Thyroid gland (tissue), 4 donors: ENCODE measurements at regions not wholly inside any gene's neighbourhood (a gene's known extent, or its start where the extent isn't known, plus 50 kb on each side); places are given as distances from the start of the nearest gene placed in this dataset.

Source experiments
- DNase-seq, 2 donors: peaks; one replicate each; pipeline ENCODE4 v3.0.0-alpha.2; 2019
- H3K27ac ChIP-seq, 3 donors: fragments of 200-600 bp; sonication (generic); 1 replicate in 2 of 3; 2 replicates in 1 of 3; pipeline ENCODE4 v1.5.1; 2016 to 2019; ENCODE audit warnings: mild to moderate bottlenecking in 1 of 3, moderate library complexity in 1 of 3
- H3K27me3 ChIP-seq: fragments of 200-600 bp; sonication (generic); one replicate; pipeline ENCODE4 v1.5.1; 2019
- H3K36me3 ChIP-seq, 2 donors: fragments of 200-600 bp; sonication (generic); one replicate each; pipeline ENCODE4 v1.5.1; 2016 to 2019
- H3K4me1 ChIP-seq, 2 donors: fragments of 200-600 bp; sonication (generic); one replicate each; pipeline ENCODE4 v1.5.1; 2017 to 2019
- H3K4me3 ChIP-seq, 3 donors: fragments of 200-600 bp; sonication (generic); replicated peaks in 1 of 3; 1 replicate in 2 of 3; 2 replicates in 1 of 3; pipeline ENCODE4 v1.5.1; 2016; ENCODE audit warnings: mild to moderate bottlenecking in 1 of 3
- H3K9me3 ChIP-seq: fragments of 200-600 bp; sonication (generic); one replicate; pipeline ENCODE4 v1.5.1; 2017
- CTCF ChIP-seq, 6 experiments: fragments of 200-600 bp in 3 of 6; fragments of 450-650 bp in 3 of 6; sonication (generic) in 3 of 6; IDR thresholded peaks; one replicate each; pipeline ENCODE4 v1.5.1; 2016 to 2019; ENCODE audit warnings: antibody characterized with exemption in 6 of 6, mild to moderate bottlenecking in 2 of 6, inconsistent platforms in 1 of 6, moderate library complexity in 1 of 6
- POLR2A ChIP-seq, 2 donors: fragments of 450-650 bp; IDR thresholded peaks; one replicate each; pipeline ENCODE4 v1.6.1; 2017; ENCODE audit warnings: antibody characterized with exemption in 2 of 2, mild to moderate bottlenecking in 2 of 2, moderate library complexity in 1 of 2
- WGBS, 2 donors: methylation state at CpG; one replicate each; pipeline ENCODE4 v1.1.5; 2017; 5-methylcytosine and 5-hydroxymethylcytosine counted together
- intact Hi-C: fragments of 100-400 bp; cut with DNase I; formaldehyde crosslinking; loops from one replicate; pipeline ENCODE4 v1.15.1; 2023

GRCh38 chr16:35691057-35691456, 2231.6 kb downstream of the TP53TG3F start:
- no peak overlapping the region for H3K4me3 ChIP-seq
- no peaks in the 10 kb centered on the region for H3K9me3 ChIP-seq
- H3K36me3 ChIP-seq = no peaks in the 10 kb centered on the region
- intact Hi-C loops = no loop called here
- TF ChIP-seq CTCF (IDR thresholded peaks at IDR 0.05) = no peak
- no peak for DNase-seq
- no peak overlapping the region for H3K27ac ChIP-seq
- H3K27me3 ChIP-seq = no peaks in the 10 kb centered on the region
- 51 to 53% methylated on average over 5 of the region's 5 CpGs for WGBS, 2 donors
- H3K4me1 ChIP-seq = no peaks in the 10 kb centered on the region

- intact Hi-C loops = no loop called here
- H3K9me3 ChIP-seq = no peaks in the 10 kb centered on the region
- H3K4me1 ChIP-seq = no peaks in the 10 kb centered on the region
- DNase-seq = no peak
- H3K27me3 ChIP-seq = no peaks in the 10 kb centered on the region
- TF ChIP-seq CTCF (IDR thresholded peaks at IDR 0.05) = no peak
- TF ChIP-seq POLR2A (IDR thresholded peaks at IDR 0.05) = no peak
- 50 to 73% methylated on average over 1 to 3 of the region's 3 CpGs for WGBS, 2 donors
- no peak overlapping the region for H3K4me3 ChIP-seq
- H3K27ac ChIP-seq = no peak overlapping the region
- no peaks in the 10 kb centered on the region for H3K36me3 ChIP-seq
Observed at GRCh38 chr16:35692824-35693223, 2233.4 kb downstream of the TP53TG3F start.

DNA sequence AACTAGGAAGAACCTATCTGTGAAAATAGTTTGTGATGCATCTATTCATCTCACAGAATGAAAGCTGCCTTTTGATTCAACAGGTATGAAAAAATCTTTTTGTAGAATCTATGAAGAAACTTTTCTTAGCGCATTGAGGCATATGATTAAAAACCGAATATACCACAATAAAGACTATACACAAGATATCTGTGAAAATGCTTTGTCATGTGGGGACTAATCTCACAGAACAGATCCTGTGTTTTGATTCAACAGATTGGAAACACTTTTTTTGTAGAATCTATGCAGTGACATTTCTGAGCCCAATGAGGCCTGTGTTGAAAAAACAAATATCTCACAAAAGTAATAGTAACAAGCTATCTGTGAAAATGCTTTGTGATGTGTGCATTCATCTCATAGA, 2247.5 kb downstream of the TP53TG3F start:
- WGBS, 2 donors = 90 to 92% methylated on average over 2 of the region's 2 CpGs
- Histone ChIP-seq H3K36me3 (no peaks in the 10 kb centered on the region), H3K27ac (no peak overlapping the region), H3K4me3 (no peak overlapping the region), H3K4me1 (no peaks in the 10 kb centered on the region), H3K27me3 (no peaks in the 10 kb centered on the region), H3K9me3 (no peaks in the 10 kb centered on the region)
- TF ChIP-seq POLR2A (IDR thresholded peaks at IDR 0.05) = no peak
- TF ChIP-seq CTCF (IDR thresholded peaks at IDR 0.05) = no peak
- no peak for DNase-seq
- intact Hi-C loops = no loop called here

- TF ChIP-seq CTCF (IDR thresholded peaks at IDR 0.05) (no peak), POLR2A (IDR thresholded peaks at IDR 0.05) (no peak)
- Histone ChIP-seq H3K36me3 (no peaks in the 10 kb centered on the region), H3K4me3 (no peak overlapping the region), H3K9me3 (no peaks in the 10 kb centered on the region), H3K27me3 (no peaks in the 10 kb centered on the region), H3K4me1 (no peaks in the 10 kb centered on the region), H3K27ac (no peak overlapping the region)
- WGBS, 2 donors = 70 to 82% methylated on average over 6 of the region's 6 CpGs
- no peak for DNase-seq
- intact Hi-C loops = no loop called here
Observed at GRCh38 chr16:35711435-35711834, 2252.0 kb downstream of the TP53TG3F start.

DNA sequence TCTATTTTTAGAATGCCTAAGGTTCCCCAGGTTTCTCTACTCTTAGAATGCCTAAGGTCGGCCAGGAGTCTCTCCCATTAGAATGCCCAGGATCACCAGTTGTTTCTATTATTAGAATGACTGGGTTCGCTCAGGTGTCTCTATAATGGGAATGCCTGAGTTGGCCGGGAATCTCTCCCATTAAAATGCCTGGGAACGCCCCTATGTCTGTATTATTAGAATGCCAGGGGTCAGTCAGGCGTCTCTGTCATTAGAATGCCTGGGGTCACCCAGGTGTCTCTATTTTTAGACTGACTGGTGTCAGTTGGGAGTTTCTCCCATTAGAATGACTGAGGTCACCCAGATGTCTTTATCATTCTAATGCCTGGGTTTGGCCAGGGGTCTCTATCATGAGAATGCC, 2252.5 kb downstream of the TP53TG3F start:
- no peak for DNase-seq
- intact Hi-C loops = no loop called here
- no peaks in the 10 kb centered on the region for H3K9me3 ChIP-seq
- WGBS, 2 donors = 57 to 63% methylated on average over 5 of the region's 5 CpGs
- no peak for TF ChIP-seq CTCF (IDR thresholded peaks at IDR 0.05)
- TF ChIP-seq POLR2A (IDR thresholded peaks at IDR 0.05) = no peak
- H3K4me1 ChIP-seq = no peaks in the 10 kb centered on the region
- no peaks in the 10 kb centered on the region for H3K36me3 ChIP-seq
- no peak overlapping the region for H3K27ac ChIP-seq
- H3K4me3 ChIP-seq = no peak overlapping the region
- no peaks in the 10 kb centered on the region for H3K27me3 ChIP-seq
